HK-2 (cell line): ENCODE measurements at regions not wholly inside any gene's neighbourhood (a gene's known extent, or its start where the extent isn't known, plus 50 kb on each side); places are given as distances from the start of the nearest gene placed in this dataset.
"Not testable (repeated sequence)": the region's sequence is repeated elsewhere in the genome, so short reads cannot be mapped to it uniquely, and the experiment has no call there.

Experiments
- DNase-seq: peaks from one replicate; pipeline ENCODE4 v3.0.0-alpha.2; 2018; ENCODE audit not compliant: unreplicated experiment

DNA sequence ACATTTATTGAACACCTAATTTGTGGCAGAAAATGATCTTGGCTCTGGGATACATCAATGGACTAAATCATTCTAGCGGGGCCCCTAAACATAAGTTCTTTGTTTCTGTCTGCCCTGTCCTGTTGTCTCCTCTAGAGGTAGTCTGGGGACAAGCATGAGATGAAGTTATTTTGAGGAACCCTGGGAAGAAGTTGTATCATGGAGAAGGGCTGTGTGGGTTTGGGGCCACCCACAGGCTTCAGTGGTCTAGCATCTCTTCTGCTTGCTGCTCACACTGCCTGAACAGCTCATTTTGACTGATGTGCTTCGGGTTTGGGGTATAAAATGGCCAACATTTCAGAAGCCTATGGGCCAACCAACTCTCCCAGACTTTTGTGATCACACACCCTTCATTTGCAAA is 50.3 kb upstream of the OSBPL11 start:
- no peak for DNase-seq

DNA sequence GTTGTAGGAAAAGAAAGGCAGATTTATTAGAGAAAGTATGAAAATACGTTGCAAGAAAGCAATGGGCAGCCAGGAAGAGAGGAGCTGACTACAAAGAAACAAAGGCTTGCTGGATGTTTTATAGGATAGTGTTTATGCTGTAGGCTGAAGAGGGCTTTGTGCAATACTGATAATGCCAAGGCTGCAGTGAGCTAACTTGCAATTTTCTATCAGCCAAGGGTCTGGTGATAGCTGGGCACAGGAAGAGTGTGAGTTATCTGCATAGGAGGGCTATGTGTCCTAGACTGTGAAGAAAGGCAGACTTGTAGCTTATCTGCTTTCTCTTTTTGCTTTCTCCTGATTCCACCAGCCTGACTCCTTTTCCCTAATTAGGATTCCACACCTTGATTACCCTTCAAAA is 51.3 kb upstream of the OSBPL11 start:
- no peak for DNase-seq

DNA sequence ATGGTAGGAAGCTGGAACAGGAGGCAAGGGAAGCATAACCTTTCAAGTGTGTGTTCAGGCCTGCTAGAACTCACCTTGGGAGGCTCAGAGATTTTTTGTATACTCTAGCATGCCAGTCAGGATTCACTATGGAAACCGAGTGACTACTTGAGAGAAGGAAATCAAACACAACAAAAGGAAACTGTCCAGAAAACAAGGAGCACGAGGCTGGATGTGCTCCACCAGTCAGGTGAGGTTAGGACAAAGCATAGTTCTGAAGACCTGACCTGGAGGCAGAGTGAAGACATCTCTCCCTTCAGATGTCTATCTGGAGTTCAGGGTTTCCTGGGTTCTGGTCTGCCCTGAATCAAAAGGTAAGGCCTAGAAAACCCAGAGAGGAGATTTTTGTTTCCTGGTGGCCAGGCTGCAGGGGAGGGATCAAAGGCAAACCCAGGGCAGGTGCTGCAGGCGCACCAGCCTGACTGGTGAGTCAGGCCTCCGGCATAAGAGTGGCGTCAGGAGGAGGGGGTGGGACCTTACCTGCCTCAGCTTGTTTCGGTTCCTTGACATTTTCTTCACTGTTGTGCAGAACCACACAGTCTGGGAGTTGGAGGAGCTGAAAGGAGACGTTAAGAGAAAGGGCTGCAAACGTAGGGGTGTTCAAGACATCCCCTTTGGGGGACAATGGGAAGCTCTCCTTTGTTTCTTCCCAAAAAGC is 52.2 kb upstream of the OSBPL11 start:
- no peak for DNase-seq

DNA sequence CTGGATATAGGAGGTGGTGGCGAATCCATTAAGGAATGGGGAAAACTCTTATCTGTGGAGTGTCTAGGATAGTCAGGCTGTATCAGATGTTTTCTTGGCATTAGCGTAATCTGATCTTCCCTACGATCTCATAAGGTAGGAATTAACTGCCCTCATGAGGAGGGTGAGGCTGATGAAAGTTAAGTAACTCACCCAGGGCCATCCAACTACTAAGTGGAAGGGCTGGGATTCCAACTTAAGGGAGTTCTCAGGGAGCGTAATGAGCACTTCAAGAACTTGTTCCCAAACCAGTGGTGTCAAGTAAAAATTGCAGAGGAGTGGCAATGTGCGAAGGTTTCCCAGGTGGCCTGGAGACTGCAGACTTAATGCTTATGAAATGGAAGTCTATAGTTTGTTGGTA is 55.9 kb upstream of the OSBPL11 start:
- no peak for DNase-seq

DNA sequence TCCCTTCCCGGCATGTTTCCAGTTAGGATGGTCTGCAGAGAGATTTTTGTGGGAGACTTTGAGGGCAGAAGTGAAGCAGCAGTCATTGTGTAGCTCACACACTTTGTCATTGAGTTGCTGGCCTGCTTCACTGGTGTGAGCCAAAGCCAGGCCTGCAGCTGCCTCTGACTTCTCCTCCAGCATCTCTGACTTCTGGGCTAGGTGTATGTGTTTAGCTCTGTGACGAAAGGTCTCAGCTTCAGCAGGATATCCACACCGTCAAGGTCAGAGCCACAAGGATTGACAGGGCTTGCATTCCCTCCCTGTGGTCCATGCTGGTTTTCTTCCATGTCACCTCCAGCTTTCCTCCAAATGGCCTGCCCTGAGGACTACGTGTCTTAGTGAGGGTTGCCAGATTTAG is 57.1 kb upstream of the OSBPL11 start:
- no peak for DNase-seq

DNA sequence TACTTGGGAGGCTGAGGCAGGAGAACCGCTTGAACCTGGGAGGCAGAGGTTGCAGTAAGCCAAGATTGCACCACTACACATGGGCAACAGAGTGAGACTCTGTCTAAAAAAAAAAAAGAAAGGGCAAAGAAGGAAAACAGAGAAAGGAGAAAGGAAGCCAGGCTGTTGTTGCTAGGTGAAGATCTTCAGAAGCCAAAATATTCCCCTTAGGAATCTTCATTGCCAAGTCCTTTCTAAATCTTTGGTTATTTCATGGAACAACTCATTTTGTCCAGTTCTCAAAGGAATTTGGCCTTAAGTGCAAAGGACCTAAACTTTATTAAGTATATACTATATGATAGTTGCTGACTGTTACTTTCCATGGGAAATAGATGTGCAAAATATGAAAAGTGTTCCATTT is 59.2 kb upstream of the OSBPL11 start:
- no peak for DNase-seq

DNA sequence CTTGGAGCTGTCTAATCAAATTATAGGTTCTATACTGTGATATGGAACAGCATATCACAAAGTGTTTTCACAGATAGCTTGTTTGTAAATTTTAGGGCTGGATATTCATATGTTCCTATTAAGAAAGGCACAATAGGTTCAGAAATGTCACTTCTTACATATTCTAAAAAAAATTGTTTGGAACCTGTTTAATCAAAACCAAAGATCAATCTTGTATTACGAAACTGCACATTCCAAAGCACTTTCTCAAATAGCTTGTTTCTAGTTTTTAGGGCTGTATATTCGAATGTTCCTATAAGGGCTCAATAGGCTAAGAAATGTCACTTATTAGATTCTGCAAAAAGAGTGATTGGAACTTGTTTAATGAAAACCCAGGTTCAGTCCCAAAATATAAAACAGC is 67.4 kb upstream of the OSBPL11 start:
- no peak for DNase-seq

DNA sequence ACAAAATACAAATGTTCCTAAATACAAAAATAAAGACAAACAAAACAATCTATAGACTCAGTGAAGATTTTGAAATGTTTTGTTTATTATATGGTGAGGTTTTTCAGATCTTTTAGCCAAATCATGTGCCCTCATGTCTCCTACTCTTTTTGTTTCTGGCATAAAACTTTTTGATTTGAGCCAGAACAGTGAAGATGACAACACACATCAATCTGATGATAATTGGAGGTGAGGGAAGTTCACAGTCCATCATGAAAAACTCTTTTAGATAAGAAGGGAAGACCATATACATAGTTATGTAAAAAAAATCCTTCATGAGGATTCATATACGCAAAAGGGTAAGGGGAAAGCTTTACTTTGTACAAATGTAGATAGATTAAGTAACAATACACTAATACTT is 75.1 kb upstream of the OSBPL11 start:
- no peak for DNase-seq

DNA sequence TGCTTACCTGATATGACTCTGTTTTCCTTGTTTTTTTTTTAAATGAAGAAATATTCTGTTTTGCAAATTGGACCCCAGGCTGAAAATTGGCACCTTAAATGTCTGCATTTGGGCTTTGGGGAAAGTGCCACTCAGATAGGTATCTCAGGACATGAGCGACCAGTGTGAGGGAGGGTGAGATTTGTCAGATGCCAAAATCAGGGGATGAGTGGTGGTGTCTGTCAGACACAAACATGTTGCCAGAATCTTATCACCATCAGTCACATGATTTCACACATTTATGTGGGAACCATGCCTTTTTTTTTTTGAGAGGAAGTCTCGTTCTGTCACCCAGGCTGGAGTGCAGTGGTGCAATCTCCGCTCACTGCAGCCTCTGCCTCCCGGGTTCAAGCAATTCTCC is 75.6 kb upstream of the OSBPL11 start:
- no peak for DNase-seq

DNA sequence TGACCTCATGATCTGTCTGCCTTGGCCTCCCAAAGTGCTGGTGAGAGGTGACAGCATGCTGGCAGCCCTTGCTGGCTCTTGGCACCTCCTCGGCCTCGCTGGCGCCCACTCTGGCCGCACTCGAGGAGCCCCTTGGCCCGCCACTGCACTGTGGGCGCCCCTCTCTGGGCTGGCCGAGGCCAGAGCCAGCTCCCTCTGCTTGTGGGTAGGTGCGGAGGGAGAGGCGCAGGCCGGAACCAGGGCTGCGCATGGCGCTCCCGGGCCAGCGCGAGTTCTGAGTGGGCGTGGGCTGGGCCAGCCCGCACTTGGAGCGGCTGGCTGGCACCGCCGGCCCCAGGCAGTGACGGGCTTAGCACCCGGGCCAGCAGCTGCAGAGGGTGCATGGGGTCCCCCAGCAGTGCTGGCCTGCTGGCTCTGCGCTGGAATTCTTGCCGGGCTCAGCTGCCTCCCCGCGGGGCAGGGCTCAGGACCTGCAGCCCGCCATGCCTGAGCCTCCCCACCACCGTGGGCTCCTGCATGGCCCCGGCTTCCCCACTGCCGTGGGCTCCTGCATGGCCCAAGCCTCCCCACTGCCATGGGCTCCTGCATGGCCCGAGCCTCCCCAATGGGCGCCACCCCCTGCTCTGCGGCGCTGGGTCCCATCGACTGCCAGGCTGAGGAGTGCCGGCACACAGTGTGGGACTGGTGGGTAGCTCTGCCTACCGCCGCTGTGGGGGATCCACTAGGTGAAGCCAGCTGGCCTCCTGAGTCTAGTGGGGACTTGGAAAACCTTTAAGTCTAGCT is 76.4 kb upstream of the OSBPL11 start:
- no peak for DNase-seq

DNA sequence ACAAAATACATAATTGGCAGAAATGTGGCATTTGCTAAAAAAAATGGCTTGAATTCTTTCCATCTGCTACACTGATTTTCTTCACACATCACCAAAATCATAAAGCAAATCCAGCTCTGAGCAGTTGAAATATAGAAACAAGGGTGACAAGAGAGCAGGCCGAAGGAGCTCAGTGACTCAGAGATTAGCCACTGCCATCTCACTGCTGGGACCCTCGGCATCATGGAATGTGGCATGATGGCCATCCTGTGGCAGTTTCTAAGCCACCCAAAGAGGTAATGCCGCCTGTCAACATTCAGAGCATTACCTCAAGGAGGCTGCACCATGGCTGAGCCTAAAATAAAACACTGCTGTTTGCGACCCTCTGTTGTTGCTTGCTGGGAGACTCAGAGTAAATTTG is 80.5 kb upstream of the OSBPL11 start:
- no peak for DNase-seq

DNA sequence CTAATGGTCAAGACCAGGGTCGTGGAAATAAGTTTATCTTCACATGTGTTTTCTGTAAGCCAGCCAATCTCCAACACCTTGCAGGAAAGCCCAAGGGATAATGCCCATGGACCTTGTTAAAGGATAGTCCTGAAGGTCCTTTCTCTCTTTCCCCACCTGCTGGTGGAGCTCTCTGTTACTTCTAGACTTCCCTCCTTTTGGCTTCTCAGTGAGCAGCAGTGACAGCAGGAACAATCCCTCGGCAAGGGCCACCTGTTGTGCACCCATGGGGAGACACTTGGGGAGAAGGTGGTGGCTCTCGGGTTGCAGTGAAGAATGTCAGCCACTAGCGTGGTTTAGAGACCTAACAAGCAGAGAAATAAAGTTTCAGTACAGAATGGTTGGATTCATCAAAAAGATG is 84.0 kb upstream of the OSBPL11 start:
- no peak for DNase-seq

DNA sequence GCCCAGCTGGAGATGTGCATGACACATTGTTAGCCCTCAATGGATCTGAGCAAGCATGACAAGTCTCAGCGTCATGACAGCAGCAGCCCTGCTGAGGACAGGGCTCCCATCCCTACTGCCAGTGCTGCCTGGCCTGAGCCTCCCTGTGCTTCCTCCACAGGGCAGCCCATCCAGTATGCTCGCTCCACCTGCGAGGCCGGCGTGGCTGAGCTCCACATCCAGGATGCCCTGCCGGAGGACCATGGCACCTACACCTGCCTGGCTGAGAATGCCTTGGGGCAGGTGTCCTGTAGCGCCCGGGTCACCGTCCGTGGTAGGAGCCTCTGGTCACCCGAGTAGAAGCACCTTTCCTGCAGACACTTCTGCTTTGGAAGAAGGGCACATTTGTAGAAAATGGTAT is 85.8 kb upstream of the OSBPL11 start:
- DNase-seq, result no peak

DNA sequence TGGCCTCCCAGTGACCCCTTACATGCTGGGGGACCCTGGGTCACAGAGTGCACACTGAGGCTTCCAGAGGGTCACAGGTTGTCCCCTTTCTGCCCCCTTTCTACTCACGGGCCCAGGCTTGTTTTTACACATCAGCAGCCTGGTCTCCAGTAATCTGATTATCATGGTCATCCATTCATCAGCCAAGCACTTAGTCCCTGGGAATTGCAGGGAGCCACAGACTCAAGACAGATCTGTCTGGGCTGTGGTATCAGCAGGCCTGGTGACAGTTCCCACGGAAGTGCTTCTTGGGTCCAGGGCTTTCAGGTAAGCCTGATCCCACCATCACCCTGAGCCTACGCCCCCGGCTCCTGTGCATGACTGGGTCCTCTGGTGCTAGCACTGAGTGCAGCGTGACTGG is 86.6 kb upstream of the OSBPL11 start:
- not testable (repeated sequence) for DNase-seq

DNA sequence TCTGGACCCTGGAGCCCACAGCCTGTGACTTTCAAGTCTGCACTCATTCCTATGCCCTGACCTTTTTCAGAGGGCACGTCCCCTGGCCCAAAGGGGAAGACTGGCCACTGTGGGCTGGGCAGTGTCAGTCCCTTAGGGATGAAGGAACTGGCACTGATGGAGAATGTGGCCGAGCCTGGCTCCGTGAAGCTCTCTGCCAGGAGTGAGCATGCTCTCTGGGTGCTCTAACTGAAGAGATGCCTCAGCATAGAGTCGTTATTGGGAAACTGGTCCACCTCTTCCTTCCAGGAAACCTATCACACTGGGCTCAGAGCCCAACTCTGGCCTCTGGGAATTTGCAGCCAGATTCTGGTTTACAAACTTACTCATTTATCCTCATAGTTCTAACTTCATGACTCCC is 87.3 kb upstream of the OSBPL11 start:
- not testable (repeated sequence) for DNase-seq

DNA sequence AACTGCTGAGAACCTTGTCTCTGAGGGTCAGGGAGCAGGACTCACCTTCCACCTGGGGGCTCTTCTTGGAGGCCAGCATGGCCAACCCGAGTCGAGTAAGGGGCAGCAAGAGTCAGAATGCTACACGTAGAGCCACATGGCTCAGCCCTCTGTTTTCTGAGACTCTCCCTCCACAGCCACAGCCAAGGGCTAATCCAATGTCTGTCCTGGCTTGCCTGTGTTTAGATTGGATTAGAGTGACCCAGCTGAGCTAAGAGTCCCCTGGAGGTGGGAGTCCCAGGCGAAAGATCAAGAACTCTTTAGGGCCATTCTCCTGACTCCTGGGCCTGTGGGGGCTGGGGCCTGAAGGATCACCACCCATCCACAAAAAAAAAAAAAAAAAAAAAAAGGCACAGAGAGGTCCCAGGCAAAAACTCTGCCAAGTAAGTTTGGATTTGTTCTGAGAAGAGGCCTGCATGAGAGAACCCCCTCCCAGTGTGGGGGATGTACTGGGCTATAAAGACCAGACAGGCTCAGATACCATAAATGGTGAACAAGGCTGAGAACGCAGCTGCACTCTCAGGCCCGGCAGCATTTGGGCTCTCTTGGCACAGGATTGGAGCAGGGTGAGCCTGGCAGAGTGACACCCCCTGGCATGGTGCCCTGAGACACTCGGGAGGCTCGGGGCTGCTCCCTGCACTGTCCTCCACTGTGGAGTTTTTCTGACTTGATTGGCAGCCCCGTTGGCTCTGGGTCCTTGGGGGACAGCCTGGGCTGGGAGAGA is 88.0 kb upstream of the OSBPL11 start:
- no peak for DNase-seq

DNA sequence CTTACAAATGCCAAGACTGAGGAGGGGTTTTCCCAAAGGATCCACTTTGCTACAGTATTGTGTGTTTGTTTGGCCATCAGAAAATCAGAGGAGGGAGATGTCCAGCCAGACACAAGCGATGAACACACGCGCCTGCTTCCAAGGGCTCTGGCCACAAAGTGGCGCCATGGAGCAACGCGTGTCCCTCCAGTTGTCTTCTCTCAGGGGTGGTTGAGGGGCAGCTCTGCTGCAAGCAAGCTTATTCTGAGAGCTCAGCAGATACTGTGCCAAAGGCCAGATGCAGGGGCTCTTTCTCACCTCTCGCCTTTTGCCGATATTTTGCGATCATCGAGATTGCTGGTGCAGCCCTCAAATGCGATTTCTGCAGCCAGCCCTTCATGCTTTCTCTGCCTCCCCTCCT is 88.9 kb upstream of the OSBPL11 start:
- DNase-seq, result no peak

DNA sequence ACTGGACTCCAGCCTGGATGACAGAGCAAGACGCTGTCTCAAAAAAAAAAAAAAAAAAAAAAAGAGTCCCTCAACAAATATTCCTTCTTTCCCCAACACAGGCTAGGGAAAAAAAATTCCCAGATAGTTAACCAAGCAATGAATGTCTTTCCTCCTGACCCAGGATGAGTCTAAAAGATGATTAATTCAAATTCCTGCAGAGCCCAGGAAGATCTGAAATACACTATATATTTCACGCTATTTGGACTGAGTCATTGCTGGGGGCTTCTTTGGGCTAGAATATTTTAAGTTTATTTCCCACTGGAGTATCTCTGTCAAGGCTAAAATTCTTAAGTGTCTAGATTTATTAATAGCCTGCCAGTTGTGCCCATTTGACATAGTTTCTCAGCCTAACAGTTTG is 90.4 kb upstream of the OSBPL11 start:
- not testable (repeated sequence) for DNase-seq

DNA sequence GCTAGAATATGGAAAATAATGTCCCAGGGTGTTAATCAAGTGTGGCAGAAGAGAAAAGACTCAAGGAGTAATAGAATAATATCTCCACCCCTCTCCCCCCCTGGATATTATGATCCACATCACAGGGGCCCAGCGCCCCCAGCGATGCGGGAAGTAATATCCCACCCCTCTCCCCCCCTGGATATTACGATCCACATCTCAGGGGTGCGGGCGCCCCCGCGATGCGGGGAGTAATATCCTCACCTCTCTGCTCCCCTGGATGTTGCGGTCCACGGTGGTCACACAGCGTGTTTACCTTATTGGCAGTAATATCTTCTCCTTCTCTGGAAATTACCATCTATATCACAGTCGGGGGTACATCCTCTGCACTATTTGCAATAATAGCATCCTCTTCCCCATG is 97.1 kb upstream of the OSBPL11 start:
- DNase-seq, result no peak

DNA sequence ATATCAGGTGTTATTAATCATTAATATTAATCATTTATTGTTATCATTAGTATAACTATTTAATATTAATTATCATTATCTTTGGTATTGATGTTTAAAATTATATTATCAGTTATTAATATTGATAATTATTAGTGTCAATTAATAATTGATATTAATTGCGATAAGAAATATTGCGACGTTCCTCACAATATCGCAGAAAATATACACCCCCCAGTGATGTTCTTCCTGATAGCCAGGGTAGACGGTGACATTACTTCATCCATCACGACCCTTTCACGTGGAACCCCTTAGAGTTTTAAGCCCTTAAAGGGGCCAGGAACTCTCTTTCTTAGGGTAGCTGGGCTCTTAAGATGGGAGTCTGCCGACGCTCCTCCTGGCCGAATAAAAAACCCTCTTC is 98.6 kb upstream of the OSBPL11 start:
- no peak for DNase-seq

DNA sequence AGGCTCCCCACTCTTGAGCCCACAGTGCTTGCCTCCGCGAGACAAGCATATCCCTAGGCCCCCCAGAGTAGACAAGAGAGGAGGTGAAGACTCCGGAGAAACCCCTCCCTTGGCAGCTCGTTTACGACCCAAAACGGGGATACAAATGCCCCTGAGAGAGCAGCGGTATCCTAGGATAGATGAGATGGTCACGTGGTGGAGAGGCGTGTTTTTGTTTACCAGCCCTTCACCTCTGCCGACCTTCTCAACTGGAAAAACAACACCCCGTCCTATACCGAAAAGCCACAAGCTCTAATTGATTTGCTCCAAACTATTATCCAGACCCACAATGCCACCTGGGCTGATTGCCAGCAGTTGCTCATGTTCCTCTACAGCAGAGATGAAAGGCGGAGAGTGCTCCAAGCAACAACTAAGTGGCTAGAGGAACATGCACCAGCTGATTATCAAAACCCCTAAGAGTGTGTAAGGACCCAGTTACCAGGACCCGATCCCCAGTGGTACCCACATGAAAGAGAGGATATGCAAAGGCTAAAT is 99.5 kb upstream of the OSBPL11 start:
- no peak for DNase-seq

DNA sequence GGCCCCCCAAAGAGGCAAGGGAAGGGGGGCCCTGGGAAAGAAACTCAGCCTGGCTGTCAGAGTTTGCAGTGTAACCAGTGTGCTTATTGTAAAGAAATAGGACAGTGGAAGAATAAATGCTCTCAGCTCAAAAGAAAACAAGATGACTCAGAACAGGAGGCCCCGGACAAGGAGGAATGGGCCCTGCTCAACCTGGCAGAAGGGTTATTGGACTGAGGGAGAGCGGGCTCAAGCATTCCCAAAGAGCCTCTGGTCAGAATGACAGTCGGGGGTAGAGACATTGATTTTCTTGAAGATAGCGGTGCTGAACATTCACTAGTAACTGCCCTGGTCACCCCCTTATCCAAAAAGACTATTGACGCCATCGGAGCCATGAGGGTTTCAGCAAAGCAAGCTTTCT is 100.4 kb upstream of the OSBPL11 start:
- no peak for DNase-seq

DNA sequence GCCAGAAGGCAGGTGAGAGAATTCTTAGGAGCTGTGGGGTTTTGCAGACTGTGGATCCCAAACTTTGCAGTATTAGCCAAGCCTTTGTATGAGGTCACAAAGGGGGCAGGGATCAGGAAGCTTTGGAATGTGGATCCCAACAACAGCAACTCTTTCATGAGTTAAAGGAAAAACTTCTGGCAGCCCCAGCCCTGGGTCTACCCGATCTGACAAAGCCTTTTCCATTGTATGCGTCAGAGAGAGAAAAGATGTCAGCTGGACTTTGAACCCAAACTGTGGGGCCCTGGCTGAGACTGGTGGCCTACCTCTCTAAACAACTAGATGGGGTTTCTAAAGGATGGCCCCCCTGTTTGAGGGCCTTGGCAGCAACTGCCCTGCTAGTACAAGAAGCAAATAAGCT is 101.8 kb upstream of the OSBPL11 start:
- DNase-seq, result not testable (repeated sequence)
